SK-N-SH treated with all-trans-retinoic acid at 6 μM for 48 hours (cell line): ENCODE measurements at regions not wholly inside any gene's neighbourhood (a gene's known extent, or its start where the extent isn't known, plus 50 kb on each side); places are given as distances from the start of the nearest gene placed in this dataset.
A peak's percentile ranks its signal among the peaks of the same experiment; 100 is the strongest.

Experiments used
- ATAC-seq: fragments of 200-7000 bp; cut with Tn5 transposase; 3 replicates; pipeline ENCODE4 v1.9.1; 2020; ENCODE audit warnings: mild to moderate bottlenecking, moderate library complexity
- ARNTL ChIP-seq: fragments of 450-650 bp; formaldehyde crosslinking; IDR thresholded peaks from 2 replicates; pipeline ENCODE4 v1.5.0; 2020; ENCODE audit warnings: low read depth, mild to moderate bottlenecking, moderate library complexity, borderline replicate concordance
- BACH2 ChIP-seq: fragments of 250-450 bp; sonication (Bioruptor Pico); IDR thresholded peaks from 2 replicates; pipeline ENCODE4 v1.9.0; 2021; ENCODE audit warnings: mild to moderate bottlenecking, borderline replicate concordance
- CSDC2 ChIP-seq: fragments of 250-450 bp; sonication (Bioruptor Pico); IDR thresholded peaks from 2 replicates; pipeline ENCODE4 v1.5.0; 2020; ENCODE audit warnings: mild to moderate bottlenecking, moderate library complexity
- CSRNP3 ChIP-seq: fragments of 250-450 bp; sonication (Bioruptor Pico); IDR thresholded peaks from 2 replicates; pipeline ENCODE4 v1.5.1; 2021; ENCODE audit warnings: mild to moderate bottlenecking, moderate library complexity
- ESRRG ChIP-seq: fragments of 250-450 bp; sonication (Bioruptor Pico); IDR thresholded peaks from 2 replicates; pipeline ENCODE4 v1.6.1; 2021; ENCODE audit warnings: mild to moderate bottlenecking
- GLIS3 ChIP-seq: fragments of 250-450 bp; sonication (Bioruptor Pico); IDR thresholded peaks from 2 replicates; pipeline ENCODE4 v1.5.0; 2020; ENCODE audit warnings: mild to moderate bottlenecking, moderate library complexity
- ISL1 ChIP-seq: fragments of 250-450 bp; sonication (Bioruptor Pico); IDR thresholded peaks from 2 replicates; pipeline ENCODE4 v2.1.2; 2022; ENCODE audit warnings: mild to moderate bottlenecking, moderate library complexity
- OSR1 ChIP-seq: fragments of 250-450 bp; sonication (Bioruptor Pico); IDR thresholded peaks from 2 replicates; pipeline ENCODE4 v1.8.0; 2022; ENCODE audit warnings: moderate library complexity, mild to moderate bottlenecking, inconsistent platforms
- RARB ChIP-seq: fragments of 250-450 bp; sonication (Bioruptor Pico); IDR thresholded peaks from 2 replicates; pipeline ENCODE4 v1.8.0; 2021; ENCODE audit warnings: mild to moderate bottlenecking, moderate library complexity
- SNAI2 ChIP-seq: fragments of 250-450 bp; sonication (Bioruptor Pico); IDR thresholded peaks from 2 replicates; pipeline ENCODE4 v1.5.0; 2020; ENCODE audit warnings: mild to moderate bottlenecking, moderate library complexity
- TOX ChIP-seq: fragments of 250-450 bp; sonication (Bioruptor Pico); IDR thresholded peaks from 2 replicates; pipeline ENCODE4 v1.8.0; 2021; ENCODE audit warnings: mild to moderate bottlenecking, moderate library complexity, borderline replicate concordance
- ZC3H10 ChIP-seq: fragments of 250-450 bp; sonication (Bioruptor Pico); IDR thresholded peaks from 2 replicates; pipeline ENCODE4 v1.5.1; 2021; ENCODE audit warnings: mild to moderate bottlenecking, moderate library complexity
- ZFP3 ChIP-seq: fragments of 250-450 bp; sonication (Bioruptor Pico); IDR thresholded peaks from 2 replicates; pipeline ENCODE4 v1.5.0; 2020; ENCODE audit warnings: mild to moderate bottlenecking, moderate library complexity
- ZFP30 ChIP-seq: fragments of 450-650 bp; formaldehyde crosslinking; IDR thresholded peaks from 2 replicates; pipeline ENCODE4 v1.5.0; 2022; ENCODE audit warnings: mild to moderate bottlenecking, moderate library complexity
- ZNF70 ChIP-seq: fragments of 450-650 bp; formaldehyde crosslinking; IDR thresholded peaks from 2 replicates; pipeline ENCODE4 v1.5.0; 2020; ENCODE audit warnings: mild to moderate bottlenecking, moderate library complexity
- ZNF8 ChIP-seq: fragments of 450-650 bp; formaldehyde crosslinking; IDR thresholded peaks from 2 replicates; pipeline ENCODE4 v1.5.0; 2020; ENCODE audit warnings: mild to moderate bottlenecking, moderate library complexity
- TF ChIP-seq, protein P1 (sequence below): fragments of 250-450 bp; sonication (Bioruptor Pico); IDR thresholded peaks from 2 replicates; pipeline ENCODE4 v1.8.0; 2020; ENCODE audit warnings: mild to moderate bottlenecking, moderate library complexity, borderline replicate concordance
- TF ChIP-seq, protein P2 (sequence below): fragments of 250-450 bp; sonication (Bioruptor Pico); IDR thresholded peaks from 2 replicates; pipeline ENCODE4 v1.5.1; 2020; ENCODE audit warnings: low read depth, mild to moderate bottlenecking, moderate library complexity
- TF ChIP-seq, protein P3 (sequence below): fragments of 250-450 bp; sonication (Bioruptor Pico); IDR thresholded peaks from 2 replicates; pipeline ENCODE4 v1.5.0; 2020; ENCODE audit warnings: mild to moderate bottlenecking, moderate library complexity
- TF ChIP-seq, protein P4 (sequence below): fragments of 250-450 bp; sonication (Bioruptor Pico); IDR thresholded peaks from 2 replicates; pipeline ENCODE4 v1.8.0; 2021; ENCODE audit warnings: low read depth, mild to moderate bottlenecking, moderate library complexity, borderline replicate concordance

DNA sequence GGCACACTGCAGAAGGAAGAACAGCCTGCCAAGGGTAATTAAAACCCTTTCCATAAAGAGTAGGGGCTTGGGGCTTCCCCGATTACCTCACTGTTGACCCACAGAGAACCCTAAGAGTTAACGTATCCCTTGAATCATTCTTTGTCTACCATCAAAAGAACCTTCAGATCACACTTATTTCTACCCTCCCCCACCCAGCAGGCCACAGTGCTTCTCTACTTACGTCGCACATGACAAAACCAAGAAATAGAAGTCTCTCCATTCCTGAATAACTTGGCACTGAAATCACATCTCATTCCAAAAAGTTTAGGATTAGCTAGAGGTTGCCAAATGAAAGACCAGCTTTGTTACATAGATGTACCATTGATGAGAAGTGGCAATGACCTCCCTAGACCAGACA lies 268.7 kb upstream of the GAS1 start (continued):
- TF ChIP-seq, protein P1, sequence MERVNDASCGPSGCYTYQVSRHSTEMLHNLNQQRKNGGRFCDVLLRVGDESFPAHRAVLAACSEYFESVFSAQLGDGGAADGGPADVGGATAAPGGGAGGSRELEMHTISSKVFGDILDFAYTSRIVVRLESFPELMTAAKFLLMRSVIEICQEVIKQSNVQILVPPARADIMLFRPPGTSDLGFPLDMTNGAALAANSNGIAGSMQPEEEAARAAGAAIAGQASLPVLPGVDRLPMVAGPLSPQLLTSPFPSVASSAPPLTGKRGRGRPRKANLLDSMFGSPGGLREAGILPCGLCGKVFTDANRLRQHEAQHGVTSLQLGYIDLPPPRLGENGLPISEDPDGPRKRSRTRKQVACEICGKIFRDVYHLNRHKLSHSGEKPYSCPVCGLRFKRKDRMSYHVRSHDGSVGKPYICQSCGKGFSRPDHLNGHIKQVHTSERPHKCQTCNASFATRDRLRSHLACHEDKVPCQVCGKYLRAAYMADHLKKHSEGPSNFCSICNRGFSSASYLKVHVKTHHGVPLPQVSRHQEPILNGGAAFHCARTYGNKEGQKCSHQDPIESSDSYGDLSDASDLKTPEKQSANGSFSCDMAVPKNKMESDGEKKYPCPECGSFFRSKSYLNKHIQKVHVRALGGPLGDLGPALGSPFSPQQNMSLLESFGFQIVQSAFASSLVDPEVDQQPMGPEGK (CRISPR knock-in tag): no peak
- no peak for TF ChIP-seq GLIS3

- ATAC-seq: no peak
Measured at GRCh38 chr9:87216897-87217455, 269.7 kb upstream of the GAS1 start.

DNA sequence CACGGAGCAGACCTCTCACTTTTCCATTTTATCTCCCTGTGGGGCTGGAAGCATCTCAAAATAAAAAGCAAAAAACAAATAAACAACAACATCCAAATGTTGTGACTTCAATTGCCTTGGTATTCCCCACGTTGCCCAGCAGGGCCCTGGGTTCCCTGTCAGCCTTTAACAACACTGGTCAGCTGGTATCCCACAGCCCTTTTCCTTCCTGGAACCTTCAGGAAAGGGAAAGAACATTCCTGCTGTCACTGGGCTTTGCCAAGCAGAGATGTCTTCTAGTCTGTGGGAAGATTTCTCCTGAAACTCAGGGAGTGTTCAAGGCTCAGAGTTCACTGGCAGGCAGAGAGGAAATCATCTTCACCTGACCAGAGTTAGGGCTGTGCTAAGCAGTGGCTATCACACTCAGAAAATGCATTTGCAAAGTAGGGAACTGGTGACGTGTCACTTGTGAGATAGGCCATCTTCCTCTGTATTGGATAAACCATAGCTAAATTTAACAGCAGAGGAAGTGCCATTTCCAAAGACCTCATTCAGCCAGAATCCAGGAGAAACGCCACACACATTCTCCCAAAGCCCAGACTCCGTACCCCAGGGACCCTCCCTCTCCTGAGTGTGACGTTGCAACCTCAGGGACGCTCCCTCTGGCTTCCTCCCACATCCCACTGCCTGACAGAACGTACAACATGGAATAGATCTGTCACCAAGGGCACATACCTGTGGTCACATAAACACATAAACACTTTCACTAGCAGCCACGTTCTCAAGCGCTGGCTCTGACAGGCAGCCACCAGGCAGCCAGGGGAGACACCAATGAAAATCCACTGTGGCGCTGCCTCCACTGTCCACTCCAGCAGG lies 274.0 kb upstream of the DAPK1 start:
- TF ChIP-seq, protein P1 (CRISPR knock-in tag): no peak
- TF ChIP-seq TOX (CRISPR knock-in tag): no peak
- TF ChIP-seq, protein P2, sequence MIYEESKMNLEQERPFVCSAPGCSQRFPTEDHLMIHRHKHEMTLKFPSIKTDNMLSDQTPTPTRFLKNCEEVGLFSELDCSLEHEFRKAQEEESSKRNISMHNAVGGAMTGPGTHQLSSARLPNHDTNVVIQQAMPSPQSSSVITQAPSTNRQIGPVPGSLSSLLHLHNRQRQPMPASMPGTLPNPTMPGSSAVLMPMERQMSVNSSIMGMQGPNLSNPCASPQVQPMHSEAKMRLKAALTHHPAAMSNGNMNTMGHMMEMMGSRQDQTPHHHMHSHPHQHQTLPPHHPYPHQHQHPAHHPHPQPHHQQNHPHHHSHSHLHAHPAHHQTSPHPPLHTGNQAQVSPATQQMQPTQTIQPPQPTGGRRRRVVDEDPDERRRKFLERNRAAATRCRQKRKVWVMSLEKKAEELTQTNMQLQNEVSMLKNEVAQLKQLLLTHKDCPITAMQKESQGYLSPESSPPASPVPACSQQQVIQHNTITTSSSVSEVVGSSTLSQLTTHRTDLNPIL (CRISPR knock-in tag): no peak
- TF ChIP-seq CSDC2 (CRISPR knock-in tag): no peak
- no peak for TF ChIP-seq GLIS3
- TF ChIP-seq CSRNP3: no peak
- no peak for TF ChIP-seq ISL1 (CRISPR knock-in tag)
- no peak for TF ChIP-seq ESRRG (CRISPR knock-in tag)
- TF ChIP-seq OSR1 (CRISPR knock-in tag): no peak
- no peak for TF ChIP-seq SNAI2 (CRISPR knock-in tag)
- TF ChIP-seq ZC3H10: no peak
- TF ChIP-seq BACH2 (CRISPR knock-in tag): no peak
- TF ChIP-seq, protein P3, sequence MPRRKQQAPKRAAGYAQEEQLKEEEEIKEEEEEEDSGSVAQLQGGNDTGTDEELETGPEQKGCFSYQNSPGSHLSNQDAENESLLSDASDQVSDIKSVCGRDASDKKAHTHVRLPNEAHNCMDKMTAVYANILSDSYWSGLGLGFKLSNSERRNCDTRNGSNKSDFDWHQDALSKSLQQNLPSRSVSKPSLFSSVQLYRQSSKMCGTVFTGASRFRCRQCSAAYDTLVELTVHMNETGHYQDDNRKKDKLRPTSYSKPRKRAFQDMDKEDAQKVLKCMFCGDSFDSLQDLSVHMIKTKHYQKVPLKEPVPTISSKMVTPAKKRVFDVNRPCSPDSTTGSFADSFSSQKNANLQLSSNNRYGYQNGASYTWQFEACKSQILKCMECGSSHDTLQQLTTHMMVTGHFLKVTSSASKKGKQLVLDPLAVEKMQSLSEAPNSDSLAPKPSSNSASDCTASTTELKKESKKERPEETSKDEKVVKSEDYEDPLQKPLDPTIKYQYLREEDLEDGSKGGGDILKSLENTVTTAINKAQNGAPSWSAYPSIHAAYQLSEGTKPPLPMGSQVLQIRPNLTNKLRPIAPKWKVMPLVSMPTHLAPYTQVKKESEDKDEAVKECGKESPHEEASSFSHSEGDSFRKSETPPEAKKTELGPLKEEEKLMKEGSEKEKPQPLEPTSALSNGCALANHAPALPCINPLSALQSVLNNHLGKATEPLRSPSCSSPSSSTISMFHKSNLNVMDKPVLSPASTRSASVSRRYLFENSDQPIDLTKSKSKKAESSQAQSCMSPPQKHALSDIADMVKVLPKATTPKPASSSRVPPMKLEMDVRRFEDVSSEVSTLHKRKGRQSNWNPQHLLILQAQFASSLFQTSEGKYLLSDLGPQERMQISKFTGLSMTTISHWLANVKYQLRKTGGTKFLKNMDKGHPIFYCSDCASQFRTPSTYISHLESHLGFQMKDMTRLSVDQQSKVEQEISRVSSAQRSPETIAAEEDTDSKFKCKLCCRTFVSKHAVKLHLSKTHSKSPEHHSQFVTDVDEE (CRISPR knock-in tag): no peak
- TF ChIP-seq ZFP3 (CRISPR knock-in tag): no peak
- TF ChIP-seq ZNF8 (CRISPR knock-in tag): no peak
- no peak for TF ChIP-seq RARB

More at GRCh38 chr9:87216897-87217455, 269.7 kb upstream of the GAS1 start:
- TF ChIP-seq, protein P4, sequence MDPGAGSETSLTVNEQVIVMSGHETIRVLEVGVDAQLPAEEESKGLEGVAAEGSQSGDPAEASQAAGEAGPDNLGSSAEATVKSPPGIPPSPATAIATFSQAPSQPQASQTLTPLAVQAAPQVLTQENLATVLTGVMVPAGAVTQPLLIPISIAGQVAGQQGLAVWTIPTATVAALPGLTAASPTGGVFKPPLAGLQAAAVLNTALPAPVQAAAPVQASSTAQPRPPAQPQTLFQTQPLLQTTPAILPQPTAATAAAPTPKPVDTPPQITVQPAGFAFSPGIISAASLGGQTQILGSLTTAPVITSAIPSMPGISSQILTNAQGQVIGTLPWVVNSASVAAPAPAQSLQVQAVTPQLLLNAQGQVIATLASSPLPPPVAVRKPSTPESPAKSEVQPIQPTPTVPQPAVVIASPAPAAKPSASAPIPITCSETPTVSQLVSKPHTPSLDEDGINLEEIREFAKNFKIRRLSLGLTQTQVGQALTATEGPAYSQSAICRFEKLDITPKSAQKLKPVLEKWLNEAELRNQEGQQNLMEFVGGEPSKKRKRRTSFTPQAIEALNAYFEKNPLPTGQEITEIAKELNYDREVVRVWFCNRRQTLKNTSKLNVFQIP: no peak
- TF ChIP-seq RARB (no peak), CSDC2 (CRISPR knock-in tag) (no peak), ARNTL (CRISPR knock-in tag) (no peak), OSR1 (CRISPR knock-in tag) (no peak), ZFP3 (CRISPR knock-in tag) (no peak), ZFP30 (CRISPR knock-in tag) (no peak), ZNF70 (no peak)
- TF ChIP-seq, protein P1 (CRISPR knock-in tag): no peak
- TF ChIP-seq, protein P2 (CRISPR knock-in tag): no peak

More for the DNA sequence above, 274.0 kb upstream of the DAPK1 start:
- peak; percentile 38; the same call in 2 of the 3 replicates for ATAC-seq
